Pulmonary artery endothelial cell (primary cell): ENCODE measurements at regions not wholly inside any gene's neighbourhood (a gene's known extent, or its start where the extent isn't known, plus 50 kb on each side); places are given as distances from the start of the nearest gene placed in this dataset.
"Not testable (repeated sequence)": the region's sequence is repeated elsewhere in the genome, so short reads cannot be mapped to it uniquely, and the experiment has no call there.

Experiments used
- DNase-seq: peaks from one replicate; pipeline ENCODE4 v3.0.0-alpha.2; 2011; ENCODE audit warnings: low read depth, low spot score

GRCh38 chr3:118478706-118479276 lies 555.9 kb downstream of the IGSF11 start:
- no peak for DNase-seq

GRCh38 chr3:118479376-118479775 lies 555.3 kb downstream of the IGSF11 start:
- DNase-seq, result no peak

GRCh38 chr3:118480101-118480860 lies 554.4 kb downstream of the IGSF11 start:
- DNase-seq, result no peak

- no peak for DNase-seq
Observed at GRCh38 chr3:118485693-118486092, 549.0 kb downstream of the IGSF11 start.

GRCh38 chr3:118487734-118488133 lies 546.9 kb downstream of the IGSF11 start:
- DNase-seq, result no peak

- DNase-seq, result no peak
Observed at GRCh38 chr3:118488732-118489131, 545.9 kb downstream of the IGSF11 start.

- no peak for DNase-seq
Observed at GRCh38 chr3:118495206-118495605, 539.4 kb downstream of the IGSF11 start.

- DNase-seq, result no peak
Observed at GRCh38 chr3:118497274-118497673, 537.4 kb downstream of the IGSF11 start.

- DNase-seq, result no peak
Observed at GRCh38 chr3:118501152-118501551, 533.5 kb downstream of the IGSF11 start.

- DNase-seq, result no peak
Observed at GRCh38 chr3:118504906-118505305, 529.7 kb downstream of the IGSF11 start.

GRCh38 chr3:118505784-118506183 lies 528.9 kb downstream of the IGSF11 start:
- DNase-seq, result no peak

GRCh38 chr3:118511402-118511801 lies 523.2 kb downstream of the IGSF11 start:
- DNase-seq, result no peak

GRCh38 chr3:118512301-118512700 lies 522.3 kb downstream of the IGSF11 start:
- no peak for DNase-seq

- DNase-seq, result no peak
Observed at GRCh38 chr3:118525077-118525476, 509.6 kb downstream of the IGSF11 start.

GRCh38 chr3:118526758-118527513 lies 507.7 kb downstream of the IGSF11 start:
- no peak for DNase-seq

GRCh38 chr3:118527514-118528044 lies 507.1 kb downstream of the IGSF11 start:
- no peak for DNase-seq

GRCh38 chr3:118529554-118529953 lies 505.1 kb downstream of the IGSF11 start:
- DNase-seq, result no peak

- no peak for DNase-seq
Observed at GRCh38 chr3:118530350-118530922, 504.2 kb downstream of the IGSF11 start.

- not testable (repeated sequence) for DNase-seq
Observed at GRCh38 chr3:118530927-118531356, 503.7 kb downstream of the IGSF11 start.

- no peak for DNase-seq
Observed at GRCh38 chr3:118531816-118532215, 502.8 kb downstream of the IGSF11 start.

- DNase-seq, result no peak
Observed at GRCh38 chr3:118533676-118534075, 501.0 kb downstream of the IGSF11 start.

- no peak for DNase-seq
Observed at GRCh38 chr3:118534519-118534918, 500.1 kb downstream of the IGSF11 start.
